Nephron progenitor cell (in vitro differentiated cells): ENCODE measurements at regions not wholly inside any gene's neighbourhood (a gene's known extent, or its start where the extent isn't known, plus 50 kb on each side); places are given as distances from the start of the nearest gene placed in this dataset.

Experiments
- DNase-seq: peaks from one replicate; pipeline ENCODE4 v3.0.0; 2021
- H3K27ac Mint-ChIP-seq: 2 replicates; pipeline ENCODE4 v1.8.0; 2021; ENCODE audit warnings: mild to moderate bottlenecking, moderate library complexity, mixed read lengths
- H3K27me3 Mint-ChIP-seq: 2 replicates; pipeline ENCODE4 v1.8.0; 2021; ENCODE audit warnings: mild to moderate bottlenecking, low read depth, mixed read lengths; ENCODE audit not compliant: poor library complexity
- H3K36me3 Mint-ChIP-seq: 2 replicates; pipeline ENCODE4 v1.8.0; 2021; ENCODE audit warnings: low read depth, mixed read lengths
- H3K4me1 Mint-ChIP-seq: 2 replicates; pipeline ENCODE4 v1.8.0; 2021; ENCODE audit warnings: mixed read lengths
- H3K4me3 Mint-ChIP-seq: 2 replicates; pipeline ENCODE4 v1.8.0; 2021; ENCODE audit warnings: mild to moderate bottlenecking, moderate library complexity, mixed read lengths
- H3K9me3 Mint-ChIP-seq: 2 replicates; pipeline ENCODE4 v1.8.0; 2021; ENCODE audit warnings: mild to moderate bottlenecking, moderate library complexity, mixed read lengths
- TF ChIP-seq, protein P1 (sequence below): fragments of 200-600 bp; sonication (generic); IDR thresholded peaks from 2 replicates; pipeline ENCODE4 v1.5.0; 2021; ENCODE audit warnings: antibody characterized with exemption

DNA sequence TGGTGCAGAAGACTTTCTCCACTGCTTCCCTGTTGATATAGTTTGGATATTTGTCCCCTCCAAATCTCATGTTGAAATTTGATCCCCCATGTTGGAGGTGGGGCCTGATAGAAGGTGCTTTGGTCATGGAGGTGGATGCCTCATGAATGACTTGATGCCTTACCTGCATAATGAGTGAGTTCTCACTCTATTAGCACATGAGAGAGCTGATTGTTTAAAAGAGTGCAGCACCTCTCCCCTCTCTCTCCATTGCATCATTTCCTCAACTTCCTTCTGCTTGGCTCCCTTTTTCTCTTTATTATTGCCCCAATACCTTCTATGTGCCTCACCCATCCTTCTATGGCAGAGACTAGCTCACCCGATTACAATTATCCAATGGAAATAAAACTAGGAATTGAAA lies 90.8 kb upstream of the COX10 start:
- Mint-ChIP-seq H3K27me3 (no peaks in the 10 kb centered on the region), H3K27ac (no peak overlapping the region), H3K36me3 (peaks cover 40% of the 10 kb centered on the region), H3K4me1 (peaks cover 10% of the 10 kb centered on the region), H3K9me3 (peaks cover 3% of the 10 kb centered on the region), H3K4me3 (no peak overlapping the region)
- no peak for DNase-seq
- TF ChIP-seq, protein P1, sequence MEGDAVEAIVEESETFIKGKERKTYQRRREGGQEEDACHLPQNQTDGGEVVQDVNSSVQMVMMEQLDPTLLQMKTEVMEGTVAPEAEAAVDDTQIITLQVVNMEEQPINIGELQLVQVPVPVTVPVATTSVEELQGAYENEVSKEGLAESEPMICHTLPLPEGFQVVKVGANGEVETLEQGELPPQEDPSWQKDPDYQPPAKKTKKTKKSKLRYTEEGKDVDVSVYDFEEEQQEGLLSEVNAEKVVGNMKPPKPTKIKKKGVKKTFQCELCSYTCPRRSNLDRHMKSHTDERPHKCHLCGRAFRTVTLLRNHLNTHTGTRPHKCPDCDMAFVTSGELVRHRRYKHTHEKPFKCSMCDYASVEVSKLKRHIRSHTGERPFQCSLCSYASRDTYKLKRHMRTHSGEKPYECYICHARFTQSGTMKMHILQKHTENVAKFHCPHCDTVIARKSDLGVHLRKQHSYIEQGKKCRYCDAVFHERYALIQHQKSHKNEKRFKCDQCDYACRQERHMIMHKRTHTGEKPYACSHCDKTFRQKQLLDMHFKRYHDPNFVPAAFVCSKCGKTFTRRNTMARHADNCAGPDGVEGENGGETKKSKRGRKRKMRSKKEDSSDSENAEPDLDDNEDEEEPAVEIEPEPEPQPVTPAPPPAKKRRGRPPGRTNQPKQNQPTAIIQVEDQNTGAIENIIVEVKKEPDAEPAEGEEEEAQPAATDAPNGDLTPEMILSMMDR: no peak

DNA sequence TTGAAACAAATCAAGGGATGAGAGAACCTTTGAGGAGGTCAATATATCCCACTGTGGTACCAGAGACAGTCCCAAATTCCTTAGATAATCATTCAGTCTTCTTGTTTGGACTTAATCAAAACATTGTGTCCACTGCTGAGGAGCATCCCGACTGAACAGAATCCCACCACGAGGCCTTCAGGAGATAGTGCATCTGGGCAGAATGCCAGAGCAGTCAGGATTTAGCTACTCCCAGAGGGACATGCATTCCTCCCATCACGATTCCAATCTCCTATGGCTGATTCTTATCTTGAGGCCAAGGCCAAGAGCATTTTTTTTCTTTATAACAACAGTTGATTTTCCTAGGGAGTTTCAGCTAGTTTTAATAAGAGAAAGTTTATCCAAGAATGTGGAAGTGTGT lies 87.4 kb upstream of the COX10 start:
- Mint-ChIP-seq H3K36me3 (peaks cover 27% of the 10 kb centered on the region), H3K27me3 (no peaks in the 10 kb centered on the region), H3K27ac (no peak overlapping the region), H3K9me3 (peaks cover under 1% of the 10 kb centered on the region), H3K4me3 (no peak overlapping the region), H3K4me1 (peaks cover 3% of the 10 kb centered on the region)
- TF ChIP-seq, protein P1: no peak
- no peak for DNase-seq

DNA sequence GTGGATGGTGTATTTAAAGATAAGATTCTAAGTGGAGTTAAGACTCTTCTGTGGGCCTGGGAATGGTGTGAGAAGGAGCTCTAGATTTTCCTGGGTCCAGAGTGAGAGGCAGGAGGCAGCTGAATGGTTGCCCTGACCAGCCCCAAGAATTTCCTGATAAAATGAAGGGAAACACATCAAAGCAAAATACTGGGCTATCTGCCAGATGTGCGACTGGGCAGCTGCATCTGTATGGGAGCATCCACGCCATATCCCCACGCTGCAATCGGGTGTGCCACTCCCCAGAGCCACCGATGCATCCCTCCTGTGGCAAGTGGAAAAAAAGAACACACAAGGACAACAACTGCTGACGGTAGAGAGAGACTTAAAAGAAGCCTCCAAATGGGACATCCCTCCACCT lies 84.3 kb upstream of the COX10 start:
- no peak overlapping the region for H3K27ac Mint-ChIP-seq
- no peak for DNase-seq
- H3K4me1 Mint-ChIP-seq: peaks cover 15% of the 10 kb centered on the region
- TF ChIP-seq, protein P1: no peak
- peaks cover 17% of the 10 kb centered on the region for H3K36me3 Mint-ChIP-seq
- no peaks in the 10 kb centered on the region for H3K9me3 Mint-ChIP-seq
- no peak overlapping the region for H3K4me3 Mint-ChIP-seq
- no peaks in the 10 kb centered on the region for H3K27me3 Mint-ChIP-seq

DNA sequence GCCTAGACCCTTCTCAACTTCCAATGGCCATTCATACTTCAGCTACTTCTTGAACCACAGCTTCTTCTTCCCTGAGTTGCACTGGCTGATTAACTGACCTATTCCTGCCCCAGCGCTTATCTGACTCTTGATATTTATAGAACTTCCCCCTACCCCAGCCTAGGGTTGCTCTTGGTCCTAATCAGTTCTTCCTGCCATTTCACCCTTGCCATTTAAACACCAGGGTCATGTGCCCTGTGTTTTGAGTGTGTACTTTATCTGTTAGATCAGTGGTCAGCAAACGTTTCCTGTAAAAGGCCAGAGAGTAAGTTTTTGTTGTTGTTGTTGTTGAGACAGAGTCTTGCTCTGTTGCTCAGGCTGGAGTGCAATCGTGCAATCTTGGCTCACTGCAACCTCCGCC lies 82.4 kb upstream of the COX10 start:
- Mint-ChIP-seq H3K9me3 (no peaks in the 10 kb centered on the region), H3K27ac (peak overlapping the region; percentile 69), H3K36me3 (peaks cover 15% of the 10 kb centered on the region), H3K4me1 (peaks cover 15% of the 10 kb centered on the region), H3K4me3 (no peak overlapping the region), H3K27me3 (no peaks in the 10 kb centered on the region)
- no peak for DNase-seq
- TF ChIP-seq, protein P1: no peak

DNA sequence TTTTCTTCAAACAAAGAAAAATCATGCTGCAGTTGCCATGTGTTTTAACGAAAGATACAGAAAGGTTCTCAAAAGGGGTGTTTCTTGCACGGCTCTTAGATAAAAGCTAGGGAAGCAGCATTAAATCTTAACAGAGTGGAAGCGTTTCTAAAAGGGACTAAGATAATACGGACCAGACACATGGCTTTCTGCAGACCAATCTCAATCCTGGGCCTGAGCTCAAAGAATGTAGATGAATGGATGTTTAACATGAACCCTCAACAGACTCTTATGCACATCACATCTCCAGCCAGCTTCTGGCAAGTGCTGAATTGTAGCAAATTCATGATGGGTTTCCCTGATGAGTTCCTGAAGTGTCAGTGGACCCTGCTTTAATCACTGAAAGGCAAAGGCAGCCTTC lies 80.2 kb upstream of the COX10 start:
- Mint-ChIP-seq H3K36me3 (peaks cover 9% of the 10 kb centered on the region), H3K4me3 (no peak overlapping the region), H3K27ac (peak overlapping the region; percentile 53), H3K9me3 (no peaks in the 10 kb centered on the region), H3K4me1 (peaks cover 15% of the 10 kb centered on the region), H3K27me3 (no peaks in the 10 kb centered on the region)
- no peak for DNase-seq
- TF ChIP-seq, protein P1: no peak

DNA sequence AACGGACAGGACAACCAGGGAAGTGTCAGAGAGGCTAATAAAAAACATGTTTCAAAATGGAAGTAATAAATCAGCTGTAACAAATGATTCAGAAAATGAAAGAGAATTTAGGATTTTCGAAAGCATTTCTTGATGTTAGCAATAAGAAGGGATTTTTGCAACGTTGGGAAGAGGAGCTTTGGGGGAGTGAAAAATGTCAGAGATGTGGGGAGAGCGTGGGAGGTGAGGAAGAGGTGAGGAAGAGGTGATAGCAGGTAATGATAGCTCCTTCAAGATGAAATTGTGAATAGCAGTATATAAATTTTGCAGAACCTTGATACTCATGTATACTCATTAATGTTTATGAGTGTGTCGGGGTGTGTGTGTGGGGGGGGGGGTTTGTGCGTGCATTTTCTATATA lies 76.2 kb upstream of the COX10 start:
- Mint-ChIP-seq H3K36me3 (peaks cover 9% of the 10 kb centered on the region), H3K4me3 (no peak overlapping the region), H3K9me3 (no peaks in the 10 kb centered on the region), H3K27me3 (no peaks in the 10 kb centered on the region), H3K4me1 (peaks cover 36% of the 10 kb centered on the region), H3K27ac (no peak overlapping the region)
- no peak for DNase-seq
- TF ChIP-seq, protein P1: no peak
